GM20000 (cell line): ENCODE measurements at regions not wholly inside any gene's neighbourhood (a gene's known extent, or its start where the extent isn't known, plus 50 kb on each side); places are given as distances from the start of the nearest gene placed in this dataset.

Source experiments
- DNase-seq: peaks from one replicate; pipeline ENCODE4 v3.0.0; 2012; ENCODE audit warnings: low spot score
- CTCF ChIP-seq: IDR thresholded peaks from 2 replicates; pipeline ENCODE4 v1.5.1; 2012; ENCODE audit warnings: mild to moderate bottlenecking, control low read depth; ENCODE audit errors: extremely low read depth, missing control alignments

DNA sequence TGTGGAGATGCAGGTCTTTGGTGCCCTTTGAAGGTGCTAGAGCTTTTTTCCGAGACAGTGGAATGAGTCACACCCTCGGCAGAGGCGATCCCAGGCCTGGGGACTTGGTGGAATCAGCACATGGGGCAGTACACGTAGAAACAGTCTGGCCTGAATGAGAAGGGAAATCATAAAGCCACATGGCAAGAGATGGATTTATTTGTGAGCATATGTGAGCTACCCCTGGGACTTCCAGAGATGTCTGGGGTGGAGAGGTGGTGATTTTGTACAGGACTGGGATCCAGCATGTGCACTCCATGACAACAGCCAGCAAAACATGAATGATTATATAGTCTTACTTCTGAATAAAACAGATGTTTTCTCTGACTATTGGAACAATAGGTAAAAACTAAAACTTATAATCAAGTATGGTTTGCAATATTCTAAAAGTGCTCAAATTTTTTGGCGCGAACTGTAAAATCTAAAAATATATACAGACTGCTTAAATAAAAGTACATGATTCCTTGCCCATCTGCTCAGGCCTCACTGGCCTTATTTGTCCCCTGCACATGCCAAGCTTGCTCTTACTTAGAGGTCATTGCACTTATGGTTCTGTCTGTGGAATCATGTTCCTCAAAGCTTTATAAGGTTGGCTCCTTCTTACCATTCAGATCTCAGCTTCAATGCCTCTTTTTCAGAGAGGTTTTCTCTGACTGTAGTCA, 54.7 kb upstream of the SMARCA2 start:
- DNase-seq, result no peak
- no peak for TF ChIP-seq CTCF

DNA sequence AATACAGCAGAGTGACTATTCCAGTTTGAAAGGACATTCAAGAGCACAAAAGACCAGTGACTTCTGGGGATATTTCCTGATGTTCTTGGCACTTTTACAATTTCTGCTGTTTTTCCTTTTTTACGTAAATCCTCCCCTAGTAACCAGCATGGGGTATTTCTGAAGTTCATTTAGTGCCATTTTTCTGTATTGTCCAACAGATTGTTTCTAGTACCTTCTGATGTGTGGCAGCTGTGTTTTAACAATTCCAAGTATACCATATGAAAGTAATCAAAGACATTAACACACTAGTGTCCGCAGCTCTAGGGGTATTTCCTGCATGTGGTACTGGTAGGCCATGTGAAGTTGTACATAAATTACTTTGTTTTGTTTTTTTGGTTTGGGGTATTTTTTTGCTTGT, 53.0 kb upstream of the SMARCA2 start:
- no peak for DNase-seq
- TF ChIP-seq CTCF, result no peak

DNA sequence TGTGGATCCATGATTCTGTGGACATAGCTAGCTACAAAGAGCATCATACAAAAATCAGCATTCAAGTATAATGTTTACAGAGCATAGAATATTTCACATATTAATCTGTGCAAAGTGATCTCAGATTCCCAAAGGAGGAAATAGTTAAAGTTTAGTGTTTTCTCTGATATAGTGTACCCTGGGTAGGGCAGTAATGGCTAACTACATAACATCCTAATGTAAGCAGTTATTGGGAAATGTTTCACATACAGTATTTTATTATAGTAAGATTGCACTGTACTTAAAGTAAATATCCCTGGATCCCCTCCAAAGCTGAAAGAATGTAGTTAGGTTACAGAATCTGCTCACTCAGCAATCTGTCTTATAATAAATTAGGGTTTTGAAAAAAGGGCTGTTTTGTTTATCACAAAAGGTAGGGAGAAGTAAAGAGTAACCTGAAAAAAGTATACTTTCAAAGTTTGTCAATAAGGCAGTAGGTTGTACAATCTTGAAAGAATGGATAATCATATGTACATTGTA, 52.5 kb upstream of the SMARCA2 start:
- TF ChIP-seq CTCF, result no peak
- no peak for DNase-seq

GRCh38 chr9:1964093-1964492, 51.1 kb upstream of the SMARCA2 start:
- DNase-seq, result no peak
- TF ChIP-seq CTCF, result no peak
